ENCODE measurements at regions not wholly inside any gene's neighbourhood (a gene's known extent, or its start where the extent isn't known, plus 50 kb on each side); places are given as distances from the start of the nearest gene placed in this dataset.

- no peaks in the 10 kb centered on the region for H4K20me1 ChIP-seq (replicated peaks; ENCODE audit: control insufficient read depth, insufficient read depth, low read length)
- 0% methylated on average over 4 of the region's 4 CpGs for WGBS (ENCODE audit: insufficient coverage, low coverage, missing lambda C conversion rate)
- no peak for DNase-seq (ENCODE audit: extremely low read depth in 1 of 4, low spot score in 3 of 4)
- CTCF ChIA-PET (ENCODE audit: low intra/inter-chr PET ratio), result no interaction called here
- H3K36me3 ChIP-seq (ENCODE audit: control insufficient read depth, insufficient read depth, low read length), result no peaks in the 10 kb centered on the region
- no peaks in the 10 kb centered on the region for H3K79me2 ChIP-seq (ENCODE audit: control insufficient read depth, insufficient read depth, low read length)
- no peaks in the 10 kb centered on the region for H3K9me3 ChIP-seq (replicated peaks; ENCODE audit: control insufficient read depth, insufficient read depth, low read depth, low read length)
- no peak overlapping the region for H3K4me2 ChIP-seq (ENCODE audit: insufficient read depth, low read length)
- no peak overlapping the region for H3K27ac ChIP-seq (ENCODE audit: extremely low read depth, low read depth, low read length)
- BruUV-seq (replicated peaks), result no TSS peak
- no peak overlapping the region for H3K9ac ChIP-seq (ENCODE audit: insufficient read depth in 1 of 2, low read depth in 2 of 2, low read length in 2 of 2)
- ATAC-seq, result no peak
- POLR2A ChIA-PET, result no interaction called here
- FAIRE-seq, result no peak
- intact Hi-C loops (cut with micrococcal nuclease) (no loop called here), in situ Hi-C loops (cut with MboI) (no loop called here)
- no peaks in the 10 kb centered on the region for H3K27me3 ChIP-seq (ENCODE audit: control insufficient read depth in 2 of 2, insufficient read depth in 2 of 2, low read length in 2 of 2)
- no peak overlapping the region for H2AFZ ChIP-seq (ENCODE audit: low read depth, low read length)
- H3K9me1 ChIP-seq (ENCODE audit: control insufficient read depth, insufficient read depth, low read length), result no peaks in the 10 kb centered on the region
- no peaks in the 10 kb centered on the region for H3K4me1 ChIP-seq (replicated peaks in 1 of 2; ENCODE audit: control insufficient read depth in 2 of 2, insufficient read depth in 2 of 2, low read length in 2 of 2)
- no peak overlapping the region for H3K4me3 ChIP-seq
- no peak for TF ChIP-seq PRPF4 (IDR thresholded peaks at IDR 0.05; ENCODE audit: insufficient read depth, low read depth, low read length, poor library complexity, severe bottlenecking)
- no peak for TF ChIP-seq GTF2F1 (IDR thresholded peaks at IDR 0.05; ENCODE audit: low read depth, low read length)
- TF ChIP-seq ZSCAN29 (IDR thresholded peaks at IDR 0.05), result no peak
- no peak for TF ChIP-seq TCFL5 (CRISPR knock-in tag; conservative IDR thresholded peaks at IDR 0.05)
- no peak for TF ChIP-seq TAL1 (IDR thresholded peaks at IDR 0.05)
- TF ChIP-seq CTCFL (IDR thresholded peaks at IDR 0.05; ENCODE audit: borderline replicate concordance, insufficient read depth, low read depth, low read length, poor library complexity, severe bottlenecking), result no peak
- no peak for TF ChIP-seq ZNF584 (CRISPR knock-in tag; IDR thresholded peaks at IDR 0.05; ENCODE audit: low read depth)
- TF ChIP-seq JUN (IDR thresholded peaks at IDR 0.05; ENCODE audit: borderline replicate concordance, low read depth, low read length), result no peak
- no peak for TF ChIP-seq JUN (CRISPR knock-in tag; IDR thresholded peaks at IDR 0.05; ENCODE audit: borderline replicate concordance)
- TF ChIP-seq, protein P1, sequence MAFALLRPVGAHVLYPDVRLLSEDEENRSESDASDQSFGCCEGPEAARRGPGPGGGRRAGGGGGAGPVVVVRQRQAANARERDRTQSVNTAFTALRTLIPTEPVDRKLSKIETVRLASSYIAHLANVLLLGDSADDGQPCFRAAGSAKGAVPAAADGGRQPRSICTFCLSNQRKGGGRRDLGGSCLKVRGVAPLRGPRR (CRISPR knock-in tag; IDR thresholded peaks at IDR 0.05), result no peak
- TF ChIP-seq, protein P2, sequence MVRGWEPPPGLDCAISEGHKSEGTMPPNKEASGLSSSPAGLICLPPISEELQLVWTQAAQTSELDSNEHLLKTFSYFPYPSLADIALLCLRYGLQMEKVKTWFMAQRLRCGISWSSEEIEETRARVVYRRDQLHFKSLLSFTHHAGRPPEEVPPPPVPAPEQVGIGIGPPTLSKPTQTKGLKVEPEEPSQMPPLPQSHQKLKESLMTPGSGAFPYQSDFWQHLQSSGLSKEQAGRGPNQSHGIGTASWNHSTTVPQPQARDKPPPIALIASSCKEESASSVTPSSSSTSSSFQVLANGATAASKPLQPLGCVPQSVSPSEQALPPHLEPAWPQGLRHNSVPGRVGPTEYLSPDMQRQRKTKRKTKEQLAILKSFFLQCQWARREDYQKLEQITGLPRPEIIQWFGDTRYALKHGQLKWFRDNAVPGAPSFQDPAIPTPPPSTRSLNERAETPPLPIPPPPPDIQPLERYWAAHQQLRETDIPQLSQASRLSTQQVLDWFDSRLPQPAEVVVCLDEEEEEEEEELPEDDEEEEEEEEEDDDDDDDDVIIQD (CRISPR knock-in tag; IDR thresholded peaks at IDR 0.05), result no peak
- TF ChIP-seq ZNF24 (IDR thresholded peaks at IDR 0.05), result no peak
- no peak for TF ChIP-seq HDAC6 (IDR thresholded peaks at IDR 0.05; ENCODE audit: low read depth, low read length)
- TF ChIP-seq, protein P3, sequence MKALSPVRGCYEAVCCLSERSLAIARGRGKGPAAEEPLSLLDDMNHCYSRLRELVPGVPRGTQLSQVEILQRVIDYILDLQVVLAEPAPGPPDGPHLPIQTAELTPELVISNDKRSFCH (CRISPR knock-in tag; IDR thresholded peaks at IDR 0.05), result no peak
- TF ChIP-seq, protein P3 (tag; IDR thresholded peaks at IDR 0.05), result no peak
Observed at GRCh38 chr3:24951180-24951579, 456.5 kb upstream of the THRB start.

All from K562 (cell line).